ENCODE measurements at regions not wholly inside any gene's neighbourhood (a gene's known extent, or its start where the extent isn't known, plus 50 kb on each side); places are given as distances from the start of the nearest gene placed in this dataset.

DNA sequence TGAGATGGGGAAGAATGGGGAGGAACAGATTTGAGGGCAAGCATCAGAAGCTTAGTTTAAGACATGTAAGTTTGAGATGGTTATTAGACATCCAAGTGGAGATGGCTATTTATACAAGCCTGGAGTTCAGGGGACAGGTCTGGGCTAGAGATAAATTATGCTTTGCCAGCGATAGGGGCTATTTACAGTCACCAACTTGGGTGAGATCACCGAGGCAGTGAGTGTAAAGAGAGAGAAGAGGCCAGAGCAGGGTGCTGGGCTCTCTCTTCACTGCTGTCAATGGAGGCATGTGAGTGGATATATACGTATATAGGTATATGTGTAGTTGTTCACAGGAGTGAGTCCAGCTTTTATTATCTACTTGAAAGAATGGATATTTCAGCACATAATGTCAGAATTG lies 81.0 kb downstream of the QPCT start:
- Histone ChIP-seq H3K36me3 (ENCODE audit: control insufficient read depth in 2 of 4, insufficient read depth in 4 of 4, low read length in 3 of 4) (no peaks in the 10 kb centered on the region), H4K20me1 (replicated peaks in 1 of 2; ENCODE audit: control insufficient read depth in 1 of 2, insufficient read depth in 2 of 2, low read length in 2 of 2) (no peaks in the 10 kb centered on the region), H4K5ac (ENCODE audit: insufficient read length, low read depth, low read length) (no peak overlapping the region), H3K9ac (replicated peaks in 1 of 4; ENCODE audit: extremely low read depth in 1 of 4, low read depth in 3 of 4, low read length in 3 of 4) (no peak overlapping the region), H3K4me3 (ENCODE audit: extremely low read depth in 1 of 4, insufficient read depth in 2 of 4, low read depth in 3 of 4, low read length in 4 of 4) (no peak overlapping the region), H2AFZ (ENCODE audit: low read length) (no peak overlapping the region), H2AK5ac (ENCODE audit: low read depth, low read length) (no peak overlapping the region), H3K4me1 (replicated peaks in 1 of 4; ENCODE audit: control insufficient read depth in 3 of 4, insufficient read depth in 4 of 4, low read length in 3 of 4) (no peaks in the 10 kb centered on the region), H2BK15ac (ENCODE audit: low read length) (no peak overlapping the region), H3K79me2 (ENCODE audit: control insufficient read depth in 1 of 2, insufficient read depth in 2 of 2, low read length in 2 of 2) (no peaks in the 10 kb centered on the region), H3K23me2 (ENCODE audit: low read depth, low read length) (no peaks in the 10 kb centered on the region), H3K56ac (replicated peaks; ENCODE audit: insufficient read length, low read depth, low read length) (no peak overlapping the region), H3K4ac (replicated peaks; ENCODE audit: insufficient read length, low read depth, low read length) (no peak overlapping the region), H2BK5ac (ENCODE audit: low read depth, low read length) (no peak overlapping the region), H3K9me3 (ENCODE audit: insufficient read depth in 2 of 2, low read depth in 1 of 2, low read length in 1 of 2) (no peaks in the 10 kb centered on the region), H3K27me3 (replicated peaks in 1 of 4; ENCODE audit: control insufficient read depth in 3 of 4, extremely low read depth in 1 of 4, insufficient read depth in 3 of 4, low read length in 3 of 4) (no peaks in the 10 kb centered on the region; a peak in 1 of 7 replicates), H3K79me1 (ENCODE audit: low read depth, low read length) (no peaks in the 10 kb centered on the region), H2BK120ac (replicated peaks; ENCODE audit: low read depth, low read length) (no peak overlapping the region), H3K18ac (ENCODE audit: extremely low read depth, low read length) (no peak overlapping the region), H3K4me2 (ENCODE audit: insufficient read depth in 1 of 2, low read depth in 2 of 2, low read length in 2 of 2) (no peak overlapping the region), H2BK20ac (ENCODE audit: low read length) (no peak overlapping the region), H4K91ac (replicated peaks; ENCODE audit: insufficient read length, low read length) (no peak overlapping the region), H3K23ac (ENCODE audit: insufficient read length) (no peak overlapping the region), H2BK12ac (ENCODE audit: low read depth, low read length) (no peak overlapping the region), H4K8ac (ENCODE audit: extremely low read depth, insufficient read depth, low read length) (no peak overlapping the region), H3K27ac (ENCODE audit: low read depth, low read length) (no peak overlapping the region), H3K14ac (ENCODE audit: insufficient read length) (no peak overlapping the region)
- FAIRE-seq (no peak), DNase-seq (ENCODE audit: low read depth in 1 of 2, low spot score in 2 of 2) (no peak)
- WGBS, 2 experiments (ENCODE audit: extremely low coverage in 1 of 2, insufficient coverage in 1 of 2, insufficient read length in 1 of 2, insufficient replicate concordance in 2 of 2, low coverage in 1 of 2, low lambda C conversion rate in 2 of 2, missing lambda C conversion rate in 1 of 2): 82% methylated on average over 3 of the region's 3 CpGs; no CpG with 5 or more reads in 1 of the 2 experiments
- TF ChIP-seq TBP (IDR thresholded peaks at IDR 0.05; ENCODE audit: low read depth, low read length) (no peak), TEAD4 (IDR thresholded peaks at IDR 0.05; ENCODE audit: low read depth, low read length) (no peak), CBX8 (IDR thresholded peaks at IDR 0.05; ENCODE audit: borderline replicate concordance, low read depth, low read length) (no peak), CREB1 (IDR thresholded peaks at IDR 0.05) (no peak), JUND (IDR thresholded peaks at IDR 0.05; ENCODE audit: low read length) (no peak), RBBP5 (IDR thresholded peaks at IDR 0.05; ENCODE audit: borderline replicate concordance, low read depth, low read length) (no peak)
- POLR2A ChIA-PET (ENCODE audit: partially characterized antibody): interaction anchor here (0.6 to 1.1 kb wide), 2 partner anchors 17 to 21 kb away, joined by 4 read pairs; no protein-coding TSS in a partner anchor
- CTCF ChIA-PET (ENCODE audit: partially characterized antibody): interaction anchor here (0.7 to 3.6 kb wide), 8 partner anchors 9 to 776 kb away, joined by 3 to 17 read pairs (median 4); no protein-coding TSS in a partner anchor

All from H1 (cell line).